ENCODE measurements at regions not wholly inside any gene's neighbourhood (a gene's known extent, or its start where the extent isn't known, plus 50 kb on each side); places are given as distances from the start of the nearest gene placed in this dataset.

GRCh38 chr16:35516971-35517370, 2057.6 kb downstream of the TP53TG3F start:
- TF ChIP-seq CTCF (IDR thresholded peaks at IDR 0.05; ENCODE audit: borderline replicate concordance, control extremely low read depth, extremely low read depth, insufficient read depth, missing control alignments) = no peak
- in situ Hi-C loops (cut with MboI; ENCODE audit: low sequenced_read_pairs, unreplicated experiment) = no loop called here
- no peak for DNase-seq (ENCODE audit: low spot score)

- no peak for DNase-seq (ENCODE audit: low spot score)
- no peak for TF ChIP-seq CTCF (IDR thresholded peaks at IDR 0.05; ENCODE audit: borderline replicate concordance, control extremely low read depth, extremely low read depth, insufficient read depth, missing control alignments)
- in situ Hi-C loops (cut with MboI; ENCODE audit: low sequenced_read_pairs, unreplicated experiment) = no loop called here
These were observed 2064.6 kb downstream of the TP53TG3F start for GRCh38 chr16:35523991-35524390.

GRCh38 chr16:35525979-35526590, 2066.7 kb downstream of the TP53TG3F start:
- TF ChIP-seq CTCF (IDR thresholded peaks at IDR 0.05; ENCODE audit: borderline replicate concordance, control extremely low read depth, extremely low read depth, insufficient read depth, missing control alignments) = no peak
- in situ Hi-C loops (cut with MboI; ENCODE audit: low sequenced_read_pairs, unreplicated experiment) = no loop called here
- DNase-seq (ENCODE audit: low spot score) = no peak

GRCh38 chr16:35532576-35532975, 2073.2 kb downstream of the TP53TG3F start:
- in situ Hi-C loops (cut with MboI; ENCODE audit: low sequenced_read_pairs, unreplicated experiment) = no loop called here
- no peak for TF ChIP-seq CTCF (IDR thresholded peaks at IDR 0.05; ENCODE audit: borderline replicate concordance, control extremely low read depth, extremely low read depth, insufficient read depth, missing control alignments)
- DNase-seq (ENCODE audit: low spot score) = no peak

- DNase-seq (ENCODE audit: low spot score) = no peak
- in situ Hi-C loops (cut with MboI; ENCODE audit: low sequenced_read_pairs, unreplicated experiment) = no loop called here
- no peak for TF ChIP-seq CTCF (IDR thresholded peaks at IDR 0.05; ENCODE audit: borderline replicate concordance, control extremely low read depth, extremely low read depth, insufficient read depth, missing control alignments)
These were observed 2074.3 kb downstream of the TP53TG3F start for GRCh38 chr16:35533683-35534082.

GRCh38 chr16:35543486-35543885, 2084.1 kb downstream of the TP53TG3F start:
- no peak for DNase-seq (ENCODE audit: low spot score)
- in situ Hi-C loops (cut with MboI; ENCODE audit: low sequenced_read_pairs, unreplicated experiment) = no loop called here
- no peak for TF ChIP-seq CTCF (IDR thresholded peaks at IDR 0.05; ENCODE audit: borderline replicate concordance, control extremely low read depth, extremely low read depth, insufficient read depth, missing control alignments)

All from GM13976 (cell line).